Hepatocyte (in vitro differentiated cells): ENCODE measurements at regions not wholly inside any gene's neighbourhood (a gene's known extent, or its start where the extent isn't known, plus 50 kb on each side); places are given as distances from the start of the nearest gene placed in this dataset.

ENCODE experiments used
- DNase-seq: peaks from one replicate; pipeline ENCODE4 v3.0.0-alpha.2; 2016; ENCODE audit warnings: low spot score
- H2AFZ ChIP-seq: fragments of 200-600 bp; sonication (generic); 2 replicates; pipeline ENCODE4 v1.6.0; 2016; ENCODE audit warnings: antibody characterized with exemption, mild to moderate bottlenecking
- H3K27ac ChIP-seq: fragments of 200-600 bp; sonication (generic); 2 replicates; pipeline ENCODE4 v1.5.1; 2016; ENCODE audit warnings: mild to moderate bottlenecking
- H3K27me3 ChIP-seq: fragments of 200-600 bp; sonication (generic); 2 replicates; pipeline ENCODE4 v1.6.1; 2016
- H3K36me3 ChIP-seq: fragments of 200-600 bp; sonication (generic); replicated peaks from 2 replicates; pipeline ENCODE4 v1.5.1; 2016; ENCODE audit warnings: low read depth; ENCODE audit not compliant: insufficient read depth
- H3K4me1 ChIP-seq: fragments of 200-600 bp; sonication (generic); 2 replicates; pipeline ENCODE4 v1.5.1; 2016; ENCODE audit warnings: mild to moderate bottlenecking, moderate library complexity; ENCODE audit not compliant: insufficient read depth
- H3K4me2 ChIP-seq: fragments of 200-600 bp; sonication (generic); 2 replicates; pipeline ENCODE4 v1.6.0; 2016
- H3K4me3 ChIP-seq: fragments of 200-600 bp; sonication (generic); 2 replicates; pipeline ENCODE4 v1.5.1; 2016; ENCODE audit warnings: mild to moderate bottlenecking
- H3K79me2 ChIP-seq: fragments of 200-600 bp; sonication (generic); 2 replicates; pipeline ENCODE4 v1.6.0; 2017; ENCODE audit warnings: mild to moderate bottlenecking
- H3K9me2 ChIP-seq: fragments of 200-600 bp; sonication (generic); replicated peaks from 2 replicates; pipeline ENCODE4 v1.6.0; 2017; ENCODE audit warnings: mild to moderate bottlenecking; ENCODE audit not compliant: insufficient read depth
- H3K9me3 ChIP-seq: fragments of 200-600 bp; sonication (generic); 2 replicates; pipeline ENCODE4 v1.5.1; 2016; ENCODE audit warnings: low read depth, mild to moderate bottlenecking
- H4K20me1 ChIP-seq: fragments of 200-600 bp; sonication (generic); 2 replicates; pipeline ENCODE4 v1.6.0; 2016; ENCODE audit warnings: mild to moderate bottlenecking; ENCODE audit not compliant: insufficient read depth, poor library complexity, severe bottlenecking
- EZH2 ChIP-seq: fragments of 200-600 bp; sonication (generic); IDR thresholded peaks from 2 replicates; pipeline ENCODE4 v1.6.1; 2016; ENCODE audit warnings: antibody characterized with exemption, mild to moderate bottlenecking, borderline replicate concordance
- EZH2phosphoT487 ChIP-seq: fragments of 200-600 bp; sonication (generic); IDR thresholded peaks from one replicate; pipeline ENCODE4 v1.6.1; 2018; ENCODE audit warnings: antibody characterized with exemption, mild to moderate bottlenecking, low read depth, moderate library complexity; ENCODE audit not compliant: unreplicated experiment, severe bottlenecking
- WGBS: methylation state at CpG from one replicate; pipeline ENCODE4 v1.1.6; 2016; ENCODE audit warnings: low lambda C conversion rate; ENCODE audit errors: missing lambda C conversion rate; 5-methylcytosine and 5-hydroxymethylcytosine counted together
- TF ChIP-seq, protein P1 (sequence below): fragments of 200-600 bp; sonication (generic); IDR thresholded peaks from 2 replicates; pipeline ENCODE4 v1.5.1; 2016; ENCODE audit warnings: antibody characterized with exemption, mild to moderate bottlenecking; ENCODE audit not compliant: poor library complexity

GRCh38 chr21:35825370-35826353, 234.7 kb downstream of the SETD4 start:
- WGBS = 90% methylated on average over 8 of the region's 8 CpGs
- no peak for TF ChIP-seq EZH2
- TF ChIP-seq, protein P1, sequence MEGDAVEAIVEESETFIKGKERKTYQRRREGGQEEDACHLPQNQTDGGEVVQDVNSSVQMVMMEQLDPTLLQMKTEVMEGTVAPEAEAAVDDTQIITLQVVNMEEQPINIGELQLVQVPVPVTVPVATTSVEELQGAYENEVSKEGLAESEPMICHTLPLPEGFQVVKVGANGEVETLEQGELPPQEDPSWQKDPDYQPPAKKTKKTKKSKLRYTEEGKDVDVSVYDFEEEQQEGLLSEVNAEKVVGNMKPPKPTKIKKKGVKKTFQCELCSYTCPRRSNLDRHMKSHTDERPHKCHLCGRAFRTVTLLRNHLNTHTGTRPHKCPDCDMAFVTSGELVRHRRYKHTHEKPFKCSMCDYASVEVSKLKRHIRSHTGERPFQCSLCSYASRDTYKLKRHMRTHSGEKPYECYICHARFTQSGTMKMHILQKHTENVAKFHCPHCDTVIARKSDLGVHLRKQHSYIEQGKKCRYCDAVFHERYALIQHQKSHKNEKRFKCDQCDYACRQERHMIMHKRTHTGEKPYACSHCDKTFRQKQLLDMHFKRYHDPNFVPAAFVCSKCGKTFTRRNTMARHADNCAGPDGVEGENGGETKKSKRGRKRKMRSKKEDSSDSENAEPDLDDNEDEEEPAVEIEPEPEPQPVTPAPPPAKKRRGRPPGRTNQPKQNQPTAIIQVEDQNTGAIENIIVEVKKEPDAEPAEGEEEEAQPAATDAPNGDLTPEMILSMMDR = no peak
- no peak for TF ChIP-seq EZH2phosphoT487

GRCh38 chr21:35824136-35824535, 236.2 kb downstream of the SETD4 start:
- H3K9me2 ChIP-seq = no peaks in the 10 kb centered on the region
- no peaks in the 10 kb centered on the region for H3K79me2 ChIP-seq
- DNase-seq = no peak
- 92% methylated on average over 3 of the region's 3 CpGs for WGBS
- H3K4me1 ChIP-seq = no peaks in the 10 kb centered on the region
- no peak overlapping the region for H2AFZ ChIP-seq
- H3K9me3 ChIP-seq = no peaks in the 10 kb centered on the region
- H3K27ac ChIP-seq = no peak overlapping the region
- no peaks in the 10 kb centered on the region for H3K27me3 ChIP-seq
- H3K36me3 ChIP-seq = no peaks in the 10 kb centered on the region
- no peaks in the 10 kb centered on the region for H4K20me1 ChIP-seq
- TF ChIP-seq, protein P1 = no peak
- TF ChIP-seq EZH2phosphoT487 (no peak), EZH2 (no peak)
- H3K4me3 ChIP-seq = no peak overlapping the region
- no peak overlapping the region for H3K4me2 ChIP-seq

More at GRCh38 chr21:35825370-35826353, 234.7 kb downstream of the SETD4 start:
- Histone ChIP-seq H3K4me2 (no peak overlapping the region), H3K9me3 (no peaks in the 10 kb centered on the region), H3K4me3 (no peak overlapping the region), H2AFZ (no peak overlapping the region), H3K79me2 (no peaks in the 10 kb centered on the region), H4K20me1 (no peaks in the 10 kb centered on the region), H3K27ac (no peak overlapping the region), H3K4me1 (no peaks in the 10 kb centered on the region), H3K27me3 (no peaks in the 10 kb centered on the region), H3K36me3 (no peaks in the 10 kb centered on the region), H3K9me2 (no peaks in the 10 kb centered on the region)
- DNase-seq = no peak

GRCh38 chr21:35819134-35819533, 241.2 kb downstream of the SETD4 start:
- no peaks in the 10 kb centered on the region for H3K27me3 ChIP-seq
- TF ChIP-seq EZH2 (no peak), EZH2phosphoT487 (no peak)
- TF ChIP-seq, protein P1 = no peak
- no peak overlapping the region for H3K27ac ChIP-seq
- no peaks in the 10 kb centered on the region for H3K9me3 ChIP-seq
- H3K4me3 ChIP-seq = no peak overlapping the region
- H3K9me2 ChIP-seq = no peaks in the 10 kb centered on the region
- no peaks in the 10 kb centered on the region for H3K36me3 ChIP-seq
- H4K20me1 ChIP-seq = no peaks in the 10 kb centered on the region
- no peak for DNase-seq
- H3K4me2 ChIP-seq = no peak overlapping the region
- H3K4me1 ChIP-seq = no peaks in the 10 kb centered on the region
- H2AFZ ChIP-seq = no peak overlapping the region
- 94% methylated on average over 12 of the region's 12 CpGs for WGBS
- no peaks in the 10 kb centered on the region for H3K79me2 ChIP-seq
